Esophagus squamous epithelium (tissue), 5 donors: ENCODE measurements at regions not wholly inside any gene's neighbourhood (a gene's known extent, or its start where the extent isn't known, plus 50 kb on each side); places are given as distances from the start of the nearest gene placed in this dataset.

ENCODE experiments used
- DNase-seq: peaks from one replicate; lab custom pipeline; 2025; lab: John Stamatoyannopoulos, UW
- H3K27ac ChIP-seq, 4 donors: fragments of 200-600 bp; sonication (generic); one replicate each; pipeline ENCODE4 v1.5.1; 2016 to 2019; ENCODE audit warnings: mild to moderate bottlenecking in 1 of 4
- H3K27me3 ChIP-seq, 4 donors: fragments of 200-600 bp; sonication (generic); 1 replicate in 3 of 4; 2 replicates in 1 of 4; pipeline versions ENCODE4 v1.5.1 to v1.6.0; 2017 to 2021; ENCODE audit warnings: antibody characterized with exemption in 1 of 4
- H3K36me3 ChIP-seq, 3 donors: fragments of 200-600 bp; sonication (generic); one replicate each; pipeline ENCODE4 v1.5.1; 2016 to 2019
- H3K4me1 ChIP-seq, 3 donors: fragments of 200-600 bp; sonication (generic); one replicate each; pipeline ENCODE4 v1.5.1; 2017 to 2019
- H3K4me3 ChIP-seq, 4 donors: fragments of 200-600 bp; sonication (generic); 1 replicate in 3 of 4; 2 replicates in 1 of 4; pipeline ENCODE4 v1.5.1; 2016 to 2019; ENCODE audit warnings: mild to moderate bottlenecking in 2 of 4, moderate library complexity in 1 of 4
- H3K9me3 ChIP-seq, 3 donors: fragments of 200-600 bp; sonication (generic); one replicate each; pipeline ENCODE4 v1.5.1; 2016 to 2019
- POLR2A ChIP-seq, 4 donors: fragments of 450-650 bp; IDR thresholded peaks; one replicate each; pipeline ENCODE4 v1.6.1; 2017; ENCODE audit warnings: antibody characterized with exemption in 4 of 4, mild to moderate bottlenecking in 4 of 4, moderate library complexity in 3 of 4
- WGBS, 2 donors: methylation state at CpG; one replicate each; pipeline ENCODE4 v1.1.5; 2018; 5-methylcytosine and 5-hydroxymethylcytosine counted together
- intact Hi-C: fragments of 100-400 bp; cut with DNase I; formaldehyde crosslinking; loops from one replicate; pipeline ENCODE4 v1.15.0; 2022
- TF ChIP-seq, protein P1 (sequence below), 6 experiments: fragments of 450-650 bp in 4 of 6; fragments of 200-600 bp in 2 of 6; sonication (generic) in 2 of 6; IDR thresholded peaks; one replicate each; pipeline ENCODE4 v1.5.1; 2016 to 2019; ENCODE audit warnings: antibody characterized with exemption in 6 of 6, mild to moderate bottlenecking in 4 of 6, moderate library complexity in 4 of 6
- donor health status: DM: yes; HTN: yes; CAD: no.

- H3K4me1 ChIP-seq, result no peaks in the 10 kb centered on the region
- no peaks in the 10 kb centered on the region for H3K36me3 ChIP-seq
- intact Hi-C loops, result no loop called here
- no peak overlapping the region for H3K4me3 ChIP-seq
- no peak for DNase-seq
- H3K27me3 ChIP-seq, result no peaks in the 10 kb centered on the region
- 61 to 77% methylated on average over 4 of the region's 4 CpGs for WGBS, 2 donors
- peaks cover 0 to under 1% (median 0%) of the 10 kb centered on the region in 3 donors for H3K9me3 ChIP-seq
- no peak overlapping the region for H3K27ac ChIP-seq
- no peak for TF ChIP-seq POLR2A (IDR thresholded peaks at IDR 0.05)
- TF ChIP-seq, protein P1, sequence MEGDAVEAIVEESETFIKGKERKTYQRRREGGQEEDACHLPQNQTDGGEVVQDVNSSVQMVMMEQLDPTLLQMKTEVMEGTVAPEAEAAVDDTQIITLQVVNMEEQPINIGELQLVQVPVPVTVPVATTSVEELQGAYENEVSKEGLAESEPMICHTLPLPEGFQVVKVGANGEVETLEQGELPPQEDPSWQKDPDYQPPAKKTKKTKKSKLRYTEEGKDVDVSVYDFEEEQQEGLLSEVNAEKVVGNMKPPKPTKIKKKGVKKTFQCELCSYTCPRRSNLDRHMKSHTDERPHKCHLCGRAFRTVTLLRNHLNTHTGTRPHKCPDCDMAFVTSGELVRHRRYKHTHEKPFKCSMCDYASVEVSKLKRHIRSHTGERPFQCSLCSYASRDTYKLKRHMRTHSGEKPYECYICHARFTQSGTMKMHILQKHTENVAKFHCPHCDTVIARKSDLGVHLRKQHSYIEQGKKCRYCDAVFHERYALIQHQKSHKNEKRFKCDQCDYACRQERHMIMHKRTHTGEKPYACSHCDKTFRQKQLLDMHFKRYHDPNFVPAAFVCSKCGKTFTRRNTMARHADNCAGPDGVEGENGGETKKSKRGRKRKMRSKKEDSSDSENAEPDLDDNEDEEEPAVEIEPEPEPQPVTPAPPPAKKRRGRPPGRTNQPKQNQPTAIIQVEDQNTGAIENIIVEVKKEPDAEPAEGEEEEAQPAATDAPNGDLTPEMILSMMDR (IDR thresholded peaks at IDR 0.05), result no peak
These were observed 466.4 kb upstream of the GYPC start for GRCh38 chr2:126189527-126189926.

- no peak for TF ChIP-seq POLR2A (IDR thresholded peaks at IDR 0.05)
- TF ChIP-seq, protein P1 (IDR thresholded peaks at IDR 0.05), result no peak
- 21 to 40% methylated on average over 3 of the region's 3 CpGs for WGBS, 2 donors
These were observed 455.4 kb upstream of the GYPC start for GRCh38 chr2:126200538-126200937.

GRCh38 chr2:126208266-126208665 lies 447.7 kb upstream of the GYPC start:
- H3K36me3 ChIP-seq, result no peaks in the 10 kb centered on the region
- H3K4me3 ChIP-seq, result no peak overlapping the region
- intact Hi-C loops, result no loop called here
- 50 to 57% methylated on average over 3 of the region's 3 CpGs for WGBS, 2 donors
- H3K27me3 ChIP-seq, result no peaks in the 10 kb centered on the region
- no peak for DNase-seq
- no peaks in the 10 kb centered on the region for H3K9me3 ChIP-seq
- no peaks in the 10 kb centered on the region for H3K4me1 ChIP-seq
- H3K27ac ChIP-seq, result no peak overlapping the region
- TF ChIP-seq, protein P1 (IDR thresholded peaks at IDR 0.05), result no peak

More at GRCh38 chr2:126200538-126200937, 455.4 kb upstream of the GYPC start:
- intact Hi-C loops, result no loop called here
- Histone ChIP-seq H3K4me3 (no peak overlapping the region), H3K36me3 (no peaks in the 10 kb centered on the region), H3K27ac (no peak overlapping the region), H3K27me3 (no peaks in the 10 kb centered on the region), H3K9me3 (peaks cover 0 to 4% (median 0%) of the 10 kb centered on the region in 3 donors), H3K4me1 (no peaks in the 10 kb centered on the region)
- DNase-seq, result no peak

DNA sequence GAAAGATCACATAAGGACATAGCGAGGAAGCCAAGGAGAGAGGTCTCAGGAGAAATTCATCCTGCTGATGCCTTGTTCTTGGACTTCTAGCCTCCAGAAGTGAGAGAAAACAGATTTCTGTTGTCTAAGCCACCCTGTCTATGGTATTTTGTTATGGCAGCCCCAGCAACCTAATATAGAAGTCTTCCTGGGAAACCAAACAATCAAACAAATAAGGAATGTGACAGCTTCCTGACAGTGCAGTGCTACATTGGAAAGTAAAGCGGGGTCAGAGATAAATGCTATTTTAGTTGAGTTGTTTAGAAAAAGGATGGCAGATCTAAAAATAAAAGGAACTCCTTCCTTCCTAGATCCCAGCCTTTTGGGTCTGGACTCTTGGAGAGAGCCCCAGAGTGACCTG lies 443.2 kb upstream of the GYPC start:
- no peak overlapping the region for H3K27ac ChIP-seq
- WGBS, 2 donors, result 49 to 58% methylated on average over 2 of the region's 2 CpGs
- H3K4me1 ChIP-seq, result no peaks in the 10 kb centered on the region
- H3K36me3 ChIP-seq, result no peaks in the 10 kb centered on the region
- intact Hi-C loops, result no loop called here
- no peaks in the 10 kb centered on the region for H3K9me3 ChIP-seq
- DNase-seq, result no peak
- no peaks in the 10 kb centered on the region for H3K27me3 ChIP-seq
- TF ChIP-seq, protein P1 (IDR thresholded peaks at IDR 0.05), result no peak
- no peak for TF ChIP-seq POLR2A (IDR thresholded peaks at IDR 0.05)
- H3K4me3 ChIP-seq, result no peak overlapping the region

DNA sequence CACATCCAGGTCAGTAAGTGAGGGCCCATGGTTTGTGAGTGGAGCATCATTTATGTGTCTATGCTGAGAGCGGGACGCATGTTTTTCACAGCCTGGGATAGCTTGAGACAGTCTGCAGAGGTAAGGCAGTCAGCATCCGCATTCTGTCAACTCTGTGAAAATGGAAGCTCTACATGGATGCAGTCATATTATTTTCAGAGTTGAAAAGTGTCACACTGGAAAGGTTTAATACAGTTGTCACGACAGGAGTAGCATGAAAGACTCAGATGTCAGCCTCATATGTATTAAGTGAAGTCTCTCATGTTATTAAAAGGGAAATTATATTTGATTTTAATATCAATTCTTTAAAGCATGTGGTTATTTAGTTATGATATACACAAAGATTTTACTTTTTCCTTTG lies 436.9 kb upstream of the GYPC start:
- Histone ChIP-seq H3K36me3 (no peaks in the 10 kb centered on the region), H3K27me3 (no peaks in the 10 kb centered on the region), H3K27ac (no peak overlapping the region), H3K4me3 (no peak overlapping the region), H3K9me3 (no peaks in the 10 kb centered on the region), H3K4me1 (no peaks in the 10 kb centered on the region)
- WGBS, 2 donors, result 73 to 88% methylated on average over 2 to 4 of the region's 4 CpGs
- DNase-seq, result no peak
- TF ChIP-seq, protein P1 (IDR thresholded peaks at IDR 0.05), result no peak
- no peak for TF ChIP-seq POLR2A (IDR thresholded peaks at IDR 0.05)
- intact Hi-C loops, result no loop called here
